Fibroblast of skin of right quadriceps (primary cell): ENCODE measurements at regions not wholly inside any gene's neighbourhood (a gene's known extent, or its start where the extent isn't known, plus 50 kb on each side); places are given as distances from the start of the nearest gene placed in this dataset.

Experiments used
- DNase-seq: peaks from one replicate; pipeline ENCODE4 v3.0.0-alpha.2; 2013

- no peak for DNase-seq
Measured at GRCh38 chr22:47394504-47395440, 632.3 kb downstream of the TBC1D22A start.

- DNase-seq: no peak
Measured at GRCh38 chr22:47393191-47393590, 630.7 kb downstream of the TBC1D22A start.

GRCh38 chr22:47392729-47393128 is 630.3 kb downstream of the TBC1D22A start:
- no peak for DNase-seq

- DNase-seq: no peak
Measured at GRCh38 chr22:47392054-47392347, 629.6 kb downstream of the TBC1D22A start.

- no peak for DNase-seq
Measured at GRCh38 chr22:47391169-47392053, 629.0 kb downstream of the TBC1D22A start.

- no peak for DNase-seq
Measured at GRCh38 chr22:47390026-47390970, 627.8 kb downstream of the TBC1D22A start.

- no peak for DNase-seq
Measured at GRCh38 chr22:47389201-47389600, 626.8 kb downstream of the TBC1D22A start.

- no peak for DNase-seq
Measured at GRCh38 chr22:47388778-47389177, 626.3 kb downstream of the TBC1D22A start.

- no peak for DNase-seq
Measured at GRCh38 chr22:47388331-47388730, 625.9 kb downstream of the TBC1D22A start.

- DNase-seq: no peak
Measured at GRCh38 chr22:47386812-47387510, 624.5 kb downstream of the TBC1D22A start.

- no peak for DNase-seq
Measured at GRCh38 chr22:47384977-47385376, 622.5 kb downstream of the TBC1D22A start.

GRCh38 chr22:47382164-47382890 is 619.9 kb downstream of the TBC1D22A start:
- DNase-seq: no peak

GRCh38 chr22:47381240-47381639 is 618.8 kb downstream of the TBC1D22A start:
- DNase-seq: no peak

- no peak for DNase-seq
Measured at GRCh38 chr22:47380692-47381091, 618.2 kb downstream of the TBC1D22A start.

- no peak for DNase-seq
Measured at GRCh38 chr22:47379037-47379436, 616.6 kb downstream of the TBC1D22A start.

GRCh38 chr22:47377926-47378560 is 615.6 kb downstream of the TBC1D22A start:
- no peak for DNase-seq

GRCh38 chr22:47376901-47377505 is 614.6 kb downstream of the TBC1D22A start:
- no peak for DNase-seq

GRCh38 chr22:47376322-47376700 is 613.9 kb downstream of the TBC1D22A start:
- no peak for DNase-seq

GRCh38 chr22:47375621-47376321 is 613.3 kb downstream of the TBC1D22A start:
- no peak for DNase-seq
